ENCODE measurements at regions not wholly inside any gene's neighbourhood (a gene's known extent, or its start where the extent isn't known, plus 50 kb on each side); places are given as distances from the start of the nearest gene placed in this dataset.
"Not testable (repeated sequence)": the region's sequence is repeated elsewhere in the genome, so short reads cannot be mapped to it uniquely, and the experiment has no call there.

DNA sequence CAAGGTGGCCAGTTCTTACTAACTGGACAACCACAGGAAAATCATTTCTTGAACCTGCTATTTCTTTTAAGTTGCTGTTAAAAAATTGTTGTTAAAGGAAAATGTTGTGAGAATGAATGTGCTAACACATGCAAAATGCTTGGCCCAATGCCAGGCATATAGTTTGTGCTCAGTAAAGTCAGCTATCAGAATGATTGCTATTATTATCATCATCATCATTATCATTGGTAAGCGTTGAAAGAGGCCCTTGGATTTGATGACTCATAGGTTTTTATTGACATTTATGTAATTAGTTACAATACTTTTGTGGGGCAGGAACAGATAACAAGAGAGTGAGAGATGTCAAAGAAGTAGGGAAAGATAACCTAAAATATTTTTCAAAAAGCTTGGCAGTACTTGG lies 394.2 kb upstream of the ZEB2 start:
- H3K4me3 ChIP-seq (ENCODE audit: low read depth, low read length): no peak overlapping the region
- H3K27me3 ChIP-seq (ENCODE audit: insufficient read depth, low read depth, severe bottlenecking): no peaks in the 10 kb centered on the region
- H3K36me3 ChIP-seq: no peaks in the 10 kb centered on the region
- H3K27ac ChIP-seq: no peak overlapping the region
- TF ChIP-seq, protein P1, sequence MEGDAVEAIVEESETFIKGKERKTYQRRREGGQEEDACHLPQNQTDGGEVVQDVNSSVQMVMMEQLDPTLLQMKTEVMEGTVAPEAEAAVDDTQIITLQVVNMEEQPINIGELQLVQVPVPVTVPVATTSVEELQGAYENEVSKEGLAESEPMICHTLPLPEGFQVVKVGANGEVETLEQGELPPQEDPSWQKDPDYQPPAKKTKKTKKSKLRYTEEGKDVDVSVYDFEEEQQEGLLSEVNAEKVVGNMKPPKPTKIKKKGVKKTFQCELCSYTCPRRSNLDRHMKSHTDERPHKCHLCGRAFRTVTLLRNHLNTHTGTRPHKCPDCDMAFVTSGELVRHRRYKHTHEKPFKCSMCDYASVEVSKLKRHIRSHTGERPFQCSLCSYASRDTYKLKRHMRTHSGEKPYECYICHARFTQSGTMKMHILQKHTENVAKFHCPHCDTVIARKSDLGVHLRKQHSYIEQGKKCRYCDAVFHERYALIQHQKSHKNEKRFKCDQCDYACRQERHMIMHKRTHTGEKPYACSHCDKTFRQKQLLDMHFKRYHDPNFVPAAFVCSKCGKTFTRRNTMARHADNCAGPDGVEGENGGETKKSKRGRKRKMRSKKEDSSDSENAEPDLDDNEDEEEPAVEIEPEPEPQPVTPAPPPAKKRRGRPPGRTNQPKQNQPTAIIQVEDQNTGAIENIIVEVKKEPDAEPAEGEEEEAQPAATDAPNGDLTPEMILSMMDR (IDR thresholded peaks at IDR 0.05; ENCODE audit: low read depth, low read length): no peak
- no peak for DNase-seq
- H3K9me3 ChIP-seq (ENCODE audit: severe bottlenecking): no peaks in the 10 kb centered on the region

GRCh38 chr2:144912206-144912605 lies 392.3 kb upstream of the ZEB2 start:
- H3K4me3 ChIP-seq (ENCODE audit: low read depth, low read length): no peak overlapping the region

GRCh38 chr2:144905956-144906355 lies 386.0 kb upstream of the ZEB2 start:
- TF ChIP-seq, protein P1 (IDR thresholded peaks at IDR 0.05; ENCODE audit: low read depth, low read length): no peak
- no peaks in the 10 kb centered on the region for H3K27me3 ChIP-seq (ENCODE audit: insufficient read depth, low read depth, severe bottlenecking)
- H3K27ac ChIP-seq: no peak overlapping the region
- no peaks in the 10 kb centered on the region for H3K9me3 ChIP-seq (ENCODE audit: severe bottlenecking)
- no peaks in the 10 kb centered on the region for H3K36me3 ChIP-seq
- DNase-seq: no peak
- no peak overlapping the region for H3K4me3 ChIP-seq (ENCODE audit: low read depth, low read length)

More at GRCh38 chr2:144912206-144912605, 392.3 kb upstream of the ZEB2 start:
- DNase-seq: no peak
- Histone ChIP-seq H3K27ac (no peak overlapping the region), H3K36me3 (no peaks in the 10 kb centered on the region), H3K27me3 (ENCODE audit: insufficient read depth, low read depth, severe bottlenecking) (no peaks in the 10 kb centered on the region), H3K9me3 (ENCODE audit: severe bottlenecking) (no peaks in the 10 kb centered on the region)
- TF ChIP-seq, protein P1 (IDR thresholded peaks at IDR 0.05; ENCODE audit: low read depth, low read length): no peak

DNA sequence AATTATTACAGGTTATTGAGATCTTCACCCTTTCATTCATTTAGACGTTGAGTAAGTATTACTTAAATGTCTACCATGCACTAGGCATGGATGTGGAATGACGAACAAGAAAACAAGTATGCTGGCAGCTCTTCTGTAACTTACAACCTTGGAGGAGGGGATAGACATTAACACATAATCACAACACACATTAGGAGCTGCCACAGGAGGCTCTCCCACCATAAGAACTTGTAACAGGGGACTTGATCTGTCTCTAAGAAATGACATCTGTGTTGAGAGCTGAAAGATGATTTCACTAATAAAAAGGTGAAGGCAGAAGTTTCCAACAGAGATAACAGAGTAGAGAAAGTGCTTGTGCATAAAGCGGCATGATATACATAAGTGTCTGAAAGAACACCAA lies 384.7 kb upstream of the ZEB2 start:
- TF ChIP-seq, protein P1 (IDR thresholded peaks at IDR 0.05; ENCODE audit: low read depth, low read length): no peak
- Histone ChIP-seq H3K9me3 (ENCODE audit: severe bottlenecking) (no peaks in the 10 kb centered on the region), H3K36me3 (no peaks in the 10 kb centered on the region), H3K27ac (no peak overlapping the region), H3K4me3 (ENCODE audit: low read depth, low read length) (no peak overlapping the region), H3K27me3 (ENCODE audit: insufficient read depth, low read depth, severe bottlenecking) (no peaks in the 10 kb centered on the region)
- no peak for DNase-seq

- H3K27ac ChIP-seq; H3K36me3 ChIP-seq; H3K4me3 ChIP-seq (ENCODE audit: low read depth, low read length); DNase-seq; H3K27me3 ChIP-seq (ENCODE audit: insufficient read depth, low read depth, severe bottlenecking); H3K9me3 ChIP-seq (ENCODE audit: severe bottlenecking): not testable (repeated sequence)
Measured at GRCh38 chr2:144903045-144903444, 383.1 kb upstream of the ZEB2 start.

GRCh38 chr2:144901386-144901785 lies 381.5 kb upstream of the ZEB2 start:
- DNase-seq; H3K4me3 ChIP-seq (ENCODE audit: low read depth, low read length); H3K27ac ChIP-seq; H3K9me3 ChIP-seq (ENCODE audit: severe bottlenecking); H3K36me3 ChIP-seq; H3K27me3 ChIP-seq (ENCODE audit: insufficient read depth, low read depth, severe bottlenecking): not testable (repeated sequence)

DNA sequence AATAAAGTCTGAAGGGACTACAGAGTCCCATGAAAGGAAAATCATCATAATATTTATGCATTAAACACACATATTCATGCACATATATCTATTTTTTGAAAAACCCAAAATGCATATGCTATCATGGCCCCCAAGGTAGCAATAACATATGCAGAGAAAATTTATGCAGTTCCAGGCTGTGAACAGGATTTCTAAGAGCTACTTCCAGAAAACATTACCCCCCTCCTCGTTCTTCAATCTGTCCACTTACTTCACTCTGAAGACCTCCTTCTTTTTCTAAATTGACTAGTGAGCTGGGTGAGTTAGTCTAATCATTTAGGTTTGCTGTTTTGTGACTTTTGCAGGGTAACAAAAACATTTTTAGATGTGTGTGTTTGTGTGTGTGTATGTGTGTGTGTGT lies 376.4 kb upstream of the ZEB2 start:
- DNase-seq: no peak
- TF ChIP-seq, protein P1 (IDR thresholded peaks at IDR 0.05; ENCODE audit: low read depth, low read length): no peak
- Histone ChIP-seq H3K9me3 (ENCODE audit: severe bottlenecking) (no peaks in the 10 kb centered on the region), H3K27me3 (ENCODE audit: insufficient read depth, low read depth, severe bottlenecking) (no peaks in the 10 kb centered on the region), H3K36me3 (no peaks in the 10 kb centered on the region), H3K27ac (no peak overlapping the region), H3K4me3 (ENCODE audit: low read depth, low read length) (no peak overlapping the region)

All from WERI-Rb-1 (cell line).